ENCODE measurements at regions not wholly inside any gene's neighbourhood (a gene's known extent, or its start where the extent isn't known, plus 50 kb on each side); places are given as distances from the start of the nearest gene placed in this dataset.

DNA sequence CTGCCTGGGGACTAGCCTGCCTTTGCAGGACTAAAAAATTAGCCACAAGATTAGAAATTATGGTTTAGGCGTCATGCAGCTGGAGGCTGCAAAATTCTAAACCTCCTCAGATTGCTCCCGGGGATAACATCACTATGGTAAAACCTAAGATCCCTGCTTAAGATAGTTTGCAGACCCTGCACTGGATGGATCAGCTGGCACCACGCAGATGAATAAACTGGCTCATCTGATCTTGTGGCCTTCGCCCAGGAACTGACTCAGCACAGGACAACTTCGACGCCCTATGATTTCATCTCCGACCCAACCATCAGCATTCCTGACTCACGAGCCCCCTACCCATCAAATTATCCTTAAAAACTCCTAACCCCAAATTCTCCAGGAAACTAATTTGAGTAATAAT is 482.4 kb downstream of the SPRY1 start:
- DNase-seq (ENCODE audit: low read depth in 3 of 3) = no peak

DNA sequence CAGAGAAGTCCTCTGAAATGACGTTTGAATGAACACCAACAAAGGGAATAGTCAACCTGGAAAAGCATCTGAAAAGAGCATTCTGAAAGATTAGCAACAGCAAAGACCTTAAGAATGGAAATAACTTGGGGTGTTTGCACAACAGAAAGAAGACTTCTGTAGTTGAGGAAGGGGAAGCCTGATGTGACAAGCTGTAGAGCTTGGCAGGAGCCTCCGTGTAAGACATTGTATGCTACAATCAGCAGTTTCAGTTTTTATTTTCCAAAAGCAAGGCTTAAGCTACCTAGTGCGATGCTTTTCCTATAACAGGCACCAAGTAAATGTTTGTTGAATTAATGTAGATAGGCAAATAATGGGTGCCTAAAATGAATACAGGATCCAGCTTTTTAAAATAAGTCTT is 484.0 kb downstream of the SPRY1 start:
- no peak for DNase-seq (ENCODE audit: low read depth in 3 of 3)

DNA sequence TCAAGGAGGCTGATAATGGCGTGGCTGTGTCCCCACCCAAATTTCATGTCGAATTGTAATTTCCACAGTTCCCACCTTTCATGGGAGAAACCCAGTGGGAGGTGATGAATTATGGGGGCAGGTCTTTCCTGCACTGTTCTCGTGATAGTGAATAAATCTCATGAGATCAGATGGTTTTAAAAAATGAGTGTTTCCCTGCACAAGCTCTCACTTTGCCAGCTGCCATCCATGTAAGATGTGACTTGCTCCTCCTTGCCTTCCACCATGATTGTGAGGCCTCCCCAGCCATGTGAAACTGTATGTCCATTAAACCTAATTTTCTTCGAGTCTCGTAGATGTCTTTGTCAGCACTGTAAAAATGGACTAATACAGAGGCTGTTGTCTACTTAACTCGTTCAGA is 488.3 kb downstream of the SPRY1 start:
- no peak for DNase-seq (ENCODE audit: low read depth in 3 of 3)

DNA sequence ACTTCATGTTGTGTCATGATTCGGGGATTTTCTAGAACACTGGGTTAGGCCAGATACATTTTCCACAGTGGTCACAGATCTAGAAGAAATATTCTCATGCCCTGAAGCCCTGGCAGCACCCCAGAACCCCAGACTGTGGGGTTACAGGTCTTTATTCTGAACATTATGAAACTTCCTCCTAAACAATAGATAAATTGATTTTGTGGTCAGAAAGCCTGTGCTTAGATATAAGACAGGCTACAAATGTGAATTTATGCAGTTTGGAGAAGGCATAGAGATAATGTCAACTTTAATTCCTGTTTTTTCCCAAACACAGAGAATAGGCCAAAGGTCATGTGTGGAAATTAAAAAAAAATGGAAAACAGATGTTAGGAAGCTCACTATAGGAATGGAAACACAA is 492.9 kb downstream of the SPRY1 start:
- no peak for DNase-seq (ENCODE audit: low read depth in 3 of 3)

DNA sequence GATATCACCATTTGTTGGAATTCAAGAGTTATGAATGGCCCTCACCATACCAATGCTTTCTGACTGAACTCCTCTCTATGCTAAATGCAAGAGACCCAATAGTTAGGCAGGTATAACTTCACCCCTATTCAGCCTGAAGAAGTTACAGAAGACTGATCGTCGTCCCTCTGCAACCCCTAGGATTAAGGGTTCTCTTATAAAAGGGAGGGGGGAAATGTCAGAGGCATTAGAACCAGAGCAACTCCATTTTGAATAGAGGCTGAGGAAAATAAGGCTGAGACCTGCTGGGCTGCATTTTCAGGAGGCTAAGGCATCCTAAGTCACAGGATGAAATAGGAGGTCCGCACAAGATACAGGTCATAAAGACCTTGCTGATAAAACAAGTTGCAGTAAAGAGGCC is 494.3 kb downstream of the SPRY1 start:
- no peak for DNase-seq (ENCODE audit: low read depth in 3 of 3)

DNA sequence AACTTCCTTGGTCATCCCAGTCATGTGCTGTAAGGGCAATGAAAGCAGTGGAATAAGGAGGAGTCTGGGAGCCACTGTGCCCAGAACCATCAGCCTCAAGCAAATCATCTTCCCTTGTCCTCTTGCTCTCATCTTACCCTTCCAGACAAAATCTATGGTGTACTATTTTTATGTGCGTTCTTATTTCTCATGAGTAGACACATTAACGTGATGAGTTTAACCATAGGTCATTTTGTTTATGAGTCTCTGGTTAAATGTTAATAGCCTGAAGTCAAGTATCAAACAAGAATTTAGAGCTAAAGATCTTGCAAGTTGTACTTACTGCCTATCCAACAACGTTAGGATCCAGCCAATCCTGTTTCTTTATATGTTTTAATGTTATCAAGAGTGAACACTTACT is 495.3 kb downstream of the SPRY1 start:
- no peak for DNase-seq (ENCODE audit: low read depth in 3 of 3)

DNA sequence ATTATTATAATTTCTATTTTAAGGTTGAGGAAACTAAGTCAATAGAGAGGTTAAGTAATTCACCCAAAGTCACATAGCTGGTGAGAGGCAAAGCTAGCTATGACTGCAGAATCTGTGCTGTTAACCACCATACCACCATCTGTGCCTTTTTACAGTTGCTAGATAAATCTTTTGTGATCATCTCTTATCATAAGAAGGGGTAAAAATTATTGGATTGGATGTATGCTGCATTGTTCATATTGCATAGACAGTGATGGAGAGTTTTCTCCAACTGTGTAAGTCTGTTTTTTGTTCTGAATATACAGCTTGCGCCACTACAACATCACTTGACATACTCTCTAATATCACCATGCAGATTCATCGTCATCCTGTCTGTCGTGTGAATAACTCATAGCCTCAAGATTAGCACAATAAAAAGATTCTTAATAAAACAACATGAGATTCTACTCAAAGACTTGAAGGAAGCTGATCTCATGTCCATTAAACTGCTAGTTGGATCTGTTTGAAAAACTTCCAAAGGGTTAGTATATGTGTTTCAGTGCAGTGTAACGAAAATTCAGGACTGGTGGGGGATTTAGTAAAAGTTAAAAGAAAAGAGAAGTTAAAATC is 495.9 kb downstream of the SPRY1 start:
- DNase-seq (ENCODE audit: low read depth in 3 of 3) = no peak

DNA sequence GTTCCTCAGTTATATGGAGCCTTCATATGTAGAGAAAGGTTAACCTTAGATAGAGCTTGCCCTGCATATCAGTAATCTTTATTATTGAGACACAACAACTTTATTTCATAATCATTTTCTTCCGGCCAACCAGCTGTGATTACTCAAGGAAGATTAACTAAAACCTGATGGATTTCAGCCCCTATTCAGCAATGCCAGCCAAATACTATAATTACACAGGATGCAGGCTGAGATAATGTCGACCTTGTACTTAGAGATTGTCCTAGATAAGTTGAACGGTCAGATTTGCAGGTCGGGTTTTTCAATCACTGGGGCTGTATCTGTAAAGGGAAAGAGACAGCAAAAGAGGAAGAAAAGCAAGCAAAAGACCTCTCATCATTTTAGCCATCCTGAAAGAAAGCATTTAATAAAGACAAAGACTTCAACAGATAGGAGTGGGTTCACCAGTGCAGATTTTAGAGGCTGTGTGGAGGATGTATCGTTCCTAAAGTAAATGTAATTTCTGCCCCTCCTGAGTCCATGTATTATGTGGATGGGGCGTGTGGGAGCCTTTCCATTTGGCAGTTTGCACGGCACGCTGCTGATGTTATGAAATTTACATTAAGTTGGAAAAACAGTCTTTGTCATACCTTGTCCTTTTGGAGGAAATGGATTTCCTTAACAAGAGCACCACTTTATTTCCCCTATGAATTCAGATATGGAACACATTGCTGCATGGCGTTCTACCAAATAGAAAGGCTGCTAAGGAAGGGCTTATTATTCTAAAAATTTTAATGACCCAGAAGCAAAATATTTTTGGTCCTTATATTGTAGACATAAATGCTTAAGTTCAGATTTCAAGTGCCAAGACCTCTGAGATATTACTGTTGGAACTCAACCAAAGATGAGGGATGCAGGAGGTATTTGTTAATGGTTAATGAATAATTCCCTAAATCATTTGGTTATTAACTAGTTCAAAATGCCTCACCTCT is 496.7 kb downstream of the SPRY1 start:
- DNase-seq (ENCODE audit: low read depth in 3 of 3) = no peak

DNA sequence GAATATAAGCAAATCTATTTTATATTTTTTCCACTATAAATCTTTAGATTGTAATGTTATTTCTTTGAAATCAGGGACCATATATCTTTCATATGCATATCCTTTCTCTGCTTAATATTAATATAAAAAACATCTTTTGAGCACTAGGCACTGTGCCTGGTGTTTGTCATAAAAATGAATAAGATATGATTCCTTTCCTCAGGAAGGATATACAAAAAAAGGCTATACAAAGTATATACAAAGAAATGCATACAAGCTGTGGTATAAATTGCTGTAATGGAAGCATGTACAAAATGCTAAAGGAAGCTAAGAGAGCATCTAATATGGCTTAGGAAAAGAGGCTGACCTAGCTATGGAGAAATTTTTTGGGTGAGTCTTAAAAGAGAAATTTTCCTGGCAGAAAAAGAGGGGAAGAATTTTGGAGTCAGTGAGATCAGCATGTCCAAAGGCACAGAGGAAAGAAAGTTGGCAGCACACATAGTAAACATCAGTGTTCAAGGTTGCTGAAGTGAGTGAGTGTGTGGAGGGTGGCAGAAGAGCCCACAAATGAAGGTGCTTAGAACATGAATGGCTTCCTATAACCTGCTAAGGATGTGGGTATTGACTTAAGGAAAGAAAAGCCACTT is 500.0 kb downstream of the SPRY1 start:
- DNase-seq (ENCODE audit: low read depth in 3 of 3) = no peak

DNA sequence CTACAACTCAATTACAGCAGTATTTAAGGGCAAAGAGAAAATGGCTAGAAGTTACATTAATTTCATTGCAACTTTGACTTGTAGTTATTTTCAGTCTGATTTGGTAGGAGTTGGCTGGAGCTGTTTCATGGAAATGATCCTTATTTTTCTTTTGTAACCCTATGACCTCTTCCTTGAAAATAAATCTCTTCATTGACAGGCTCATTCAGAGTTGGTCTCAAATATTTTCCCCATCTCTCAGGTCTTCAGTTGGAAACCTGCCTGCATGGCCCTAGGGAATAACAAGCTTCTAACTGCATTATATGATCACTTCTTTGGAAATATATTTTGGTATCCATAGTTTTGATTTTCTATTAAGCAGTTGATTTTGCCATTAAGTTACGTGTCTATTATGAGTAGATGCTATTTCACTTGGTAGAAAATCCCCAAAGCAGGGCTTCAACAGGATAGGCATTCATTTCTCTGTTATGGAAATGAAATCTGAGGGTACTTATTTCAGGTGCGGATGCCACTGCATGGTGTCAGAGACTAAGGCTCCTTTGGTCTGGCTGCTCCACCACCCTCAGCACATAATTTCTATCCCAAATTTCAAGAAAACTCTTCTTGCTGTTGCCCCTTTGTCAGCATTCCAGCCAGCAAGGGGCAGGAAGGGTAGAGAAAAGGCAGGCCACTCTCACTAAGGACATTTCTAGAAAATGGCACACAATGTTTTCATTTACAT is 502.5 kb downstream of the SPRY1 start:
- DNase-seq (ENCODE audit: low read depth in 3 of 3) = no peak

DNA sequence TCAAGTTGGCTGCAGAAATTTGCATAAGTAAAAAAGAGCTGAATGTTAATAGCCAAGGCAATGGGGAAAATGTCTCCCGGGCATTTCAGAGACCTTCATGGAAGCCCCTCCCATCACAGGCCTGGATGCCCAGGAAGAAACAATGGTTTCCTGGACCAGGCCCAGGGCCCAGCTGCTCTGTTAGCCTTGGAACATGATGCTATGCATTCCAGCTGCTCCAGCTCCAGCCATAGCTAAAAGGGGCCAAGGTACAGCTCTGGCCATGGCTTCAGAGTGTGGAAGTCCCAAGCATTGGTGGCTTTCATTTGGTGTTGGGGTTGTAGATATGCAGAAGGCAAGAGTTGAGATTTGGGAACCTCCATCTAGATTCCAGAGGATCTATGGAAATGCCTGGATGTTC is 508.3 kb downstream of the SPRY1 start:
- DNase-seq (ENCODE audit: low read depth in 3 of 3) = no peak

DNA sequence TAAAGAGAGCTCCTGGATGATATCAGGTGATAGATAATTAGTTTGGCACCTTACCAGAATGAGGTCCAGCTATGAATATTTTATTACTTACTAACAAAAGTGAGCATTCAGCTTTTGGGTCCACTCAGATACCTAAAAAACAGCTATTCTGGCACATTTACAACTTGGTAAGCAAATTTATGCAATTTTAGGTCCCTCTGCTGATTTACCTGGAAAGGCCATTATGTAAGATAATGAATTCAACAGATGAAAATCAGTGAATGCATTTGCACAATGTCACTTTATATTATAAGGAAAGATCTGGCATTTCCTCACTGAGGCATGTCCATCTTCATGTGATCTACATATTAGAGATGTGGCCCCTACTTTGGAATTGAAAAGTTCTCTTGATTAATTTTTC is 517.0 kb downstream of the SPRY1 start:
- no peak for DNase-seq (ENCODE audit: low read depth in 3 of 3)

DNA sequence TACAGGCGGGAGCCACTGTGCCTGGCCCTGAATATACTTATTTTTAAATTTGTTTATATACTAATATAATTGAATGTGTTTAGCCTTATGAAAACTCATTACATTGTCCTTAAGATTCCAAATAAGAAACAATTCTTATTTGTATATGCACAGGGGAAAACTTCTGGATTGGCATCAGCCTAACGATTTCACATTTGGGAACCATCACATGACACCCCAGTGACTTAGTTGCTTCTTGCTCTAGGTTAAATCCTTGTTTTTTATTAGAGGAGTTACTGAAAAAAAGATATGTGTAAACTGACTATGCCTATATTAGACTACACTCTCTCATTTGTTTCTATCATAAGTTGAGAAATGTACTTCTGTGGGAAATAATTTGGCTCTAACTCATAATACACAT is 520.2 kb downstream of the SPRY1 start:
- DNase-seq (ENCODE audit: low read depth in 3 of 3) = no peak

DNA sequence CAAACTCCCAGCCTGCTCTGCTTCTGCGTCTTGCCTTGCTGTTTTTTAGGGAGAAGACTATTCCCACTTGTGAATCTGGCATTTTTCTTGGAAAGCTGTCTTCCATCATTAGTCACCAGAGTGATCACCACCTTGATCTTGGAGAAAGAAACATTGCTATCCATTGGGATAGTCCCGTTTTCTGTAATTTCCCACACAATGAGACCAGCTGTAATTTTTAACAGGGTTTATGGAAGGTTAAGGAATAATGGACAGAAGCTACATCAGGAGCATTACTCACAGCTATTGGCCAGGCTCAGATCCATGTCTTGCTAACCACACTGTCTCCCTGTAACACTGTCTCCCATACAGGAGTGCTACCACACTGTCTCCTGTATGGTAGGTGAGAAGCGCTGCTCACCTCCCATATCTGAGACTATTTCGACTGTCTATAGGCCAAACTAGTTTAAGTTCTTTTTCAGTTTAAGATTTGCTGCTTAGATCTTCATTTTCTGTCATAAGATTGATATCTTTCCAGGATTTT is 523.0 kb downstream of the SPRY1 start:
- DNase-seq (ENCODE audit: low read depth in 3 of 3) = no peak

DNA sequence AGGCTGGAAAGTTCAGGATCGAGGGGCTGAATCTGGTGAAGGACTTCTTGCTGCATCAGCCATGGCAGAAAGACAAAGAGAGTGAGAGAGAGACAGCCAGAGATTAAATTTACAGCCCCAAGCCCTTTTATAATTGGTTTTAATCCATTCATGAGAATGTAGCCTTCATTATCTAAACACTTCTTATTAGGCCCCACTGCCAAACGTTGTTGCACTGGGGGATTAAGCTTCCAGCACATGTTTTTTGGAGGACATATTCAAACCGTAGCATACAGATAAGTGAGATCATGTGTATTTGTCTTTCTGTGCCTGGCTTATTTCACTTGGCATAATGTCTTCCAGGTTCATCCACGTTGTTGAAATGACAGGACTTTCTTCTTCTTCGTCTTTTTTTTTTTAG is 524.7 kb downstream of the SPRY1 start:
- no peak for DNase-seq (ENCODE audit: low read depth in 3 of 3)

DNA sequence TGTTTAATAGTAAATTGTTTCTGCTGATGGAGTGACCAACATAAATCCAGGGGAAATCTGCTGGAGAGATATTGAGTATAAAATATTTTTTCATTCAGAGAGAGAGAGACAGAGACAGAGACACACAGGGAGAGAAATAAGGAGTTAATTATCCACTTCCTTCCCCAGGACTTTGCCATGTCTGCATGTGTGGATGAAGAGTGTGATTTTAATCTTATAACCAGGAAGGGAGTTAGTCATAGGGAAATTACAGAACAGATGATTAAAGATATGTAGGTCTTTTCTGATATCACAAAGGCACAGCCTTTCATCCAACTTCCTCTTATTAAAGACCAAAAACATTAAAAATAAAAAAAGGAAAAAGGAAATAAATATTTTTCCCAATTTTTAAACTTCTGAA is 526.3 kb downstream of the SPRY1 start:
- no peak for DNase-seq (ENCODE audit: low read depth in 3 of 3)

DNA sequence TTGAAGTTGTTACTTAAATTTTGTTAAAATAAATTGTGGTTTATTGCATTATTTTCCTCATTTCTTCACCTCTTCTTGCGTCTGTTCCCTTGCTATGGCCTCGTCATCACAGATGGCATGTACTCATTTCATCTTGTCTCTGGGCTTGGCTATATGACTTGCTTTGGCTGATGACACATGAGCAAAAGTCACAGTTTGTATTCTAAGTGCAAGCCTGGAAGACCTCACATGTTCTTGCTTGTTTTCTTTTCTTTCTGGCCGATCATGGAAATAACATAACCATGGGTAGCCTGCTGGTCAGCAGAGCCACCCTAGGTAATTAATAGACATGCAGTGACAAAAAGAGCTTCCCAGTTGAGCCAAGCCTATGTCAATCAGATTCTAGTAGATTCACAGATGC is 527.9 kb downstream of the SPRY1 start:
- no peak for DNase-seq (ENCODE audit: low read depth in 3 of 3)

DNA sequence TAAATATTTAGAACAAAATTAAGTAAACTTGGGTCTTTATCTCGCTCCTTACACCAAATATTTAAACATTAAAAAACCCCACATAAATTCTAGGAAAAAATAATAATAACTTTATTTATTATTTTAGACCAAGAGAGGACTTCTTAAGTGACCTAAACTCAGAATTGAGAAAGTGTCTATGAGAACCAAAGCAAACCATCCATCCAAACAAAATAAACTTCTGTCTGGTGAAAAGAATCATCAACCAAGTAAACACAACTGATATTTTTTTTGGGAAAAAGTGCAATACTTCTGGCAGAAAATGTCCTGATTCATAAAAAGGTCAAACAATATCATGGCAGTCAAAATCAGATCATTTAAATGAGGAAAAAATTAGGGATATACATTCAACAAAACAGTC is 533.0 kb downstream of the SPRY1 start:
- DNase-seq (ENCODE audit: low read depth in 3 of 3) = no peak

DNA sequence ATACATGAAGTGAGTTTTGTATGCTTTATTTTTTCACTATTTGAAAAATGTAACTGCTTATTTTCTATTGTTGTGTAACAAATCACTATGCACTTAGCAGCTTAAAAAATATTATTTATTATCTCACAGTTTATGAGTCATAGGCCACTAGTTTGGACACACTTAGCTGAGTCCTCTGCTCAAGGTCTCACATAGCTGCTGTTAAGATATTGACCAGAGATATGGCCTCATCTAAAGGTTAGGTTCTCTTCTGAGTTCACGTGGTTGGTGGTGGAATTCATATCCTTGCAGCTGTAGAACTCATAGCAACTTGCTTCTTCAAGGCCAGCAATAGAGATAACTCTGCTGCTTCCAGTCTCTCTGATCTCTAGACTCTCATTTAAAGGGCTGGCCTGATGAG is 534.4 kb downstream of the SPRY1 start:
- DNase-seq (ENCODE audit: low read depth in 3 of 3) = no peak

DNA sequence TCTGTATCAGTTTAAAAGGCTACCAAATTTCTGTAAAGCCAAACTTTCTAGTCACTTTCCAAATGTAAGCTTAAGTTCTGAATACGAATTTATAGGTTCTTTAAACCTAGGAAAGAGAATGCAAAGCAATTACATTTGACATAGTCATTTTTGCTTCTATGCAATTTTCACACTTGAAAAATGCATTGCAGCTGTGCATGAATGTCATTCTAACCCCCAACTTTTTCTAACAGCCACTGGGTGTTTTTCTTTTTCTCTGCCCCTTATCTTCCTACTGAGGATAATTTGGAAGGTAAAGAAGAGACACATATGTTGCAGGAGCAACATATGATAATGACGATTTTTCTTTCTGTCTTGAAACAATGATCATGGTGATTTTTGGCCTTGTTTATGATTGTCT is 537.5 kb downstream of the SPRY1 start:
- DNase-seq (ENCODE audit: low read depth in 3 of 3) = no peak

DNA sequence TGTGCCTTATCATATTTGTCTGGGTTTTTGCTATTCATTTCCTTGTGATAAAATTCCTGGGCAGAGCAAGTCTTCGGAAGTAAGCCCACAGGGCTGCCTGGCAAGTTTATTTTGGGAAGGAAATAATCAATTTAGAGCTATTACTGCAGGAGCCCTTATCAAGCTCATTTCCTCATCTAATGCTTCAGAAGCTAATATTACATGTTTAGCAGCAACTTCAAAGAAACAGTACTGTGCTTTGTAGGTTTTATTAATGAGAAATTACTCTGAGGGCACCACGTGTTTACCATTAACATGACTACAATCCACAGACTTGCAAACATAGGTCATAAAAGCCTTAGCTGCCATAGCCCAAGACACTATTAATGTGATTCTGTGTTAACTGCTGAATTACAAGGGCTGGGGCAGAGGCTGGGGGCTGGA is 540.0 kb downstream of the SPRY1 start:
- DNase-seq (ENCODE audit: low read depth in 3 of 3) = no peak

DNA sequence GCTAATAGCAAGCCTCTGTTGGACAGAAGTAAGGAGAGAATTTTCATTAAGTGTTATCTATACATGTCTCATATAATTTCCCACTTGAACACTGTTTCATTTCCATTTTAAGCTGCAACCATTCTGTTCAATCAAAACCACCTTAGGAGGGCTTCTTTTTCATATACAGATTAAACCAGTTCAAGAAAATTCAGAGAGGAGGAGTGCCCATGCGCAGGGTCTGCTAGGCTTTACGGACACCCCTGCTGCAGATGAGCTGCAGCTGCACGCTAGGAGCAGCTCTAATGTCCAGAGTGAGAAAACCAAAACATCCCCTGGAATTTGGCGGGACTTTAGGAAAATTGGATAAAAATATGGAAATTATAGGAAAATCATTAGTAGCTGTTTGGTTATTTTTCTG is 541.0 kb downstream of the SPRY1 start:
- no peak for DNase-seq (ENCODE audit: low read depth in 3 of 3)

Data from stimulated activated CD4-positive, alpha-beta T cell treated with anti-CD3 and anti-CD28 coated beads, TNF-alpha, amount 100 ng/mL, for 48 hours (primary cell).